ENCODE measurements at regions not wholly inside any gene's neighbourhood (a gene's known extent, or its start where the extent isn't known, plus 50 kb on each side); places are given as distances from the start of the nearest gene placed in this dataset.

DNA sequence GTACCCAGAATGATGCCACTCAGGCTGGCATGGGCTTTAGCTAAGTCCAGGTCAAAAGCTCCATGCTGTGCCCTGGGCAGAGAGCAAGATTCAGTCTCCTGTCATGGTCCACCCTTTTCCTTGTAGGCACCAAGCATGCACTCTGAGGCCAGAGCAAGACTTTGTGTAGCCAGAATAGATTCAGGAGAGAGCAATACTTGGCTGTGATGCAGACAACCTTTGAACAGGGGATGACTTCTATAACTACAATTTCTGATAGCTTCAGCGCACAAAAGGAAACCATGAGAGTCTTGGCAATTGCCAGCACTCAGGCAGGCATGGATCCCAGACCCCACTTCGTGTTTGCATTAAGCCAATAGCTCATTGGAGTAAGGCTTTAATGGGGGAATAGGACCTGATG is 510.6 kb downstream of the RAB28 start (continued):
- TF ChIP-seq, protein P1, sequence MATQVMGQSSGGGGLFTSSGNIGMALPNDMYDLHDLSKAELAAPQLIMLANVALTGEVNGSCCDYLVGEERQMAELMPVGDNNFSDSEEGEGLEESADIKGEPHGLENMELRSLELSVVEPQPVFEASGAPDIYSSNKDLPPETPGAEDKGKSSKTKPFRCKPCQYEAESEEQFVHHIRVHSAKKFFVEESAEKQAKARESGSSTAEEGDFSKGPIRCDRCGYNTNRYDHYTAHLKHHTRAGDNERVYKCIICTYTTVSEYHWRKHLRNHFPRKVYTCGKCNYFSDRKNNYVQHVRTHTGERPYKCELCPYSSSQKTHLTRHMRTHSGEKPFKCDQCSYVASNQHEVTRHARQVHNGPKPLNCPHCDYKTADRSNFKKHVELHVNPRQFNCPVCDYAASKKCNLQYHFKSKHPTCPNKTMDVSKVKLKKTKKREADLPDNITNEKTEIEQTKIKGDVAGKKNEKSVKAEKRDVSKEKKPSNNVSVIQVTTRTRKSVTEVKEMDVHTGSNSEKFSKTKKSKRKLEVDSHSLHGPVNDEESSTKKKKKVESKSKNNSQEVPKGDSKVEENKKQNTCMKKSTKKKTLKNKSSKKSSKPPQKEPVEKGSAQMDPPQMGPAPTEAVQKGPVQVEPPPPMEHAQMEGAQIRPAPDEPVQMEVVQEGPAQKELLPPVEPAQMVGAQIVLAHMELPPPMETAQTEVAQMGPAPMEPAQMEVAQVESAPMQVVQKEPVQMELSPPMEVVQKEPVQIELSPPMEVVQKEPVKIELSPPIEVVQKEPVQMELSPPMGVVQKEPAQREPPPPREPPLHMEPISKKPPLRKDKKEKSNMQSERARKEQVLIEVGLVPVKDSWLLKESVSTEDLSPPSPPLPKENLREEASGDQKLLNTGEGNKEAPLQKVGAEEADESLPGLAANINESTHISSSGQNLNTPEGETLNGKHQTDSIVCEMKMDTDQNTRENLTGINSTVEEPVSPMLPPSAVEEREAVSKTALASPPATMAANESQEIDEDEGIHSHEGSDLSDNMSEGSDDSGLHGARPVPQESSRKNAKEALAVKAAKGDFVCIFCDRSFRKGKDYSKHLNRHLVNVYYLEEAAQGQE (IDR thresholded peaks at IDR 0.05; ENCODE audit: low read depth): no peak
- TF ChIP-seq FOSL1 (IDR thresholded peaks at IDR 0.05; ENCODE audit: low read depth): no peak
- no peak for TF ChIP-seq TCF7L2 (IDR thresholded peaks at IDR 0.05; ENCODE audit: borderline replicate concordance, extremely low read depth, insufficient read depth, insufficient read length)
- TF ChIP-seq EZH2 (IDR thresholded peaks at IDR 0.05): no peak
- TF ChIP-seq CBX3 (IDR thresholded peaks at IDR 0.05; ENCODE audit: low read depth): no peak
- TF ChIP-seq ZNF274 (IDR thresholded peaks at IDR 0.05; ENCODE audit: low read depth, low read length): no peak
- TF ChIP-seq EGR1 (IDR thresholded peaks at IDR 0.05; ENCODE audit: low read depth): no peak

DNA sequence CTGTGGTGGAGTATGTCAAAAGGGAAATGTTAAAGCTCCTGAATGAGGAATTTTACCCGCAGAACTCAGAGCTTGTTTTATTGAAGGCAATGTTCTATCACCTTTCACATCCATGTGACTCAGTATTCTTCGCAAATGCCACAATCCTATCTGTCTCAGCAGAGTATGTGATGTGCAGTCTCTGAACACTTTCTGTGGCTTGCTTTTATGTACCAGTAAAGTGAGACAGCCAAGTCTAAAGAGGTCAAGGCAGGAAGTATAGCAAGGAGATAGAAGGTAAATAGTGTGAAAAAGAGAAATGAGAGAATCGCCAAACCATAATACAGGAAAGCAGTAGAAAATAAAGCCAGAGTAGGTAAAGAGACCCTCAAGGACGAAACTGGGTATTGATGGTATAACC is 515.8 kb downstream of the RAB28 start:
- ATAC-seq: no peak
- Histone ChIP-seq H3K79me2 (ENCODE audit: insufficient read depth, low read length) (no peaks in the 10 kb centered on the region), H2AFZ (ENCODE audit: low read depth, low read length, poor library complexity, severe bottlenecking) (no peak overlapping the region), H3K27me3 (ENCODE audit: insufficient read depth, low read length) (no peaks in the 10 kb centered on the region), H3K4me3 (replicated peaks in 1 of 2; ENCODE audit: low read depth in 1 of 2, low read length in 2 of 2) (no peak overlapping the region), H4K20me1 (ENCODE audit: insufficient read depth) (no peaks in the 10 kb centered on the region; the same call in 1 of the 2 replicates), H3K4me1 (ENCODE audit: control insufficient read depth in 1 of 2, insufficient read depth in 2 of 2, low read length in 2 of 2) (no peaks in the 10 kb centered on the region), H3K4me2 (ENCODE audit: low read length) (no peak overlapping the region), H3K36me3 (ENCODE audit: control insufficient read depth in 1 of 2, insufficient read depth in 2 of 2, low read length in 2 of 2) (no peaks in the 10 kb centered on the region), H3K9me2 (ENCODE audit: insufficient read depth) (no peaks in the 10 kb centered on the region), H3K9ac (ENCODE audit: low read length) (no peak overlapping the region), H3K27ac (ENCODE audit: low read depth, low read length) (no peak overlapping the region), H3K9me3 (ENCODE audit: control insufficient read depth in 1 of 2, insufficient read depth in 1 of 2, low read depth in 1 of 2, low read length in 2 of 2) (no peaks in the 10 kb centered on the region)
- no peak for DNase-seq (ENCODE audit: low read depth, low spot score)
- ChIA-PET RAD21 (ENCODE audit: low non-redundant PET in 1 of 2, low total read pairs in 2 of 2, uncharacterized antibody in 2 of 2, unreplicated experiment in 2 of 2) (no interaction called here), CTCF (no interaction called here), POLR2A (no interaction called here)
- intact Hi-C loops (cut with micrococcal nuclease): no loop called here
- no TSS peak for BruUV-seq (replicated peaks)
- no peak for TF ChIP-seq MAX (IDR thresholded peaks at IDR 0.05)
- no peak for TF ChIP-seq ZFX (IDR thresholded peaks at IDR 0.05)
- TF ChIP-seq RAD21 (IDR thresholded peaks at IDR 0.05; ENCODE audit: low read depth): no peak
